RWPE2 (cell line): ENCODE measurements at regions not wholly inside any gene's neighbourhood (a gene's known extent, or its start where the extent isn't known, plus 50 kb on each side); places are given as distances from the start of the nearest gene placed in this dataset.

ENCODE experiments used
- ATAC-seq: fragments of 200-7000 bp; cut with Tn5 transposase; 3 replicates; pipeline ENCODE4 v1.9.1; 2021; ENCODE audit warnings: low read depth
- DNase-seq: peaks from one replicate; pipeline ENCODE4 v3.0.0-alpha.2; 2020; ENCODE audit warnings: low spot score
- H3K27ac ChIP-seq: fragments of 450-650 bp; 2 replicates; pipeline ENCODE4 v1.5.1; 2017; ENCODE audit warnings: mild to moderate bottlenecking; ENCODE audit not compliant: poor library complexity, severe bottlenecking
- H3K27me3 ChIP-seq: fragments of 250-450 bp; sonication (Bioruptor Pico); 2 replicates; pipeline ENCODE4 v1.5.1; 2021; ENCODE audit warnings: mild to moderate bottlenecking, moderate library complexity; ENCODE audit not compliant: insufficient read depth, poor library complexity, severe bottlenecking
- H3K36me3 ChIP-seq: fragments of 250-450 bp; sonication (Bioruptor Pico); 2 replicates; pipeline ENCODE4 v1.5.1; 2020; ENCODE audit warnings: low read depth, mild to moderate bottlenecking, moderate library complexity
- H3K4me1 ChIP-seq: fragments of 250-450 bp; sonication (Bioruptor Pico); 2 replicates; pipeline ENCODE4 v1.5.1; 2021; ENCODE audit warnings: mild to moderate bottlenecking, moderate library complexity; ENCODE audit not compliant: insufficient read depth, poor library complexity, severe bottlenecking
- H3K4me3 ChIP-seq: fragments of 250-450 bp; sonication (Bioruptor Pico); 2 replicates; pipeline ENCODE4 v1.5.1; 2021; ENCODE audit warnings: mild to moderate bottlenecking, moderate library complexity; ENCODE audit not compliant: severe bottlenecking
- H3K9me3 ChIP-seq: fragments of 250-450 bp; sonication (Bioruptor Pico); 2 replicates; pipeline ENCODE4 v1.5.1; 2021; ENCODE audit warnings: mild to moderate bottlenecking, moderate library complexity; ENCODE audit not compliant: severe bottlenecking
- TF ChIP-seq, protein P1 (sequence below): fragments of 450-650 bp; IDR thresholded peaks from one replicate; pipeline ENCODE4 v1.5.1; 2017; ENCODE audit warnings: mild to moderate bottlenecking, moderate library complexity; ENCODE audit not compliant: poor library complexity, severe bottlenecking

DNA sequence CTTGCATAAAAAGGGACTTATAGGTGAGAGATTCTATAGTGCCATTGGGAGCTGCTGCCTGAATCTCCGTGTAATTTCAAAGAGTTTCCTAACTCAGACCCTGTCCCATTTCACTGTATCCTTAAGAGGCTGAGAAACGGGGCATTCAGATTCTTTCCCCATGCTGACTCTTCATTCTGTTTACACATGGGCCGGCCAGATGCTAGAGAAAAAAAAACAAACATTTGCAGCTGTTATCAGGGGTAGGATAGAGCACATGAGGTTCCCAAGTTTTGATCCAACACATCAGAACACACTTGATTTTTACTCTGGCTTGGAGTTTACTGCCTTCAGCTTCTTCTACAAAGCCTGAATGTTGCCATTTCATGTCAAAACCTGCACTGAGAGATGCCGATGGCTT lies 215.9 kb upstream of the TPRG1 start:
- Histone ChIP-seq H3K27ac (no peak overlapping the region), H3K4me1 (peaks cover 6% of the 10 kb centered on the region), H3K9me3 (no peaks in the 10 kb centered on the region), H3K36me3 (no peaks in the 10 kb centered on the region), H3K4me3 (no peak overlapping the region), H3K27me3 (no peaks in the 10 kb centered on the region)
- TF ChIP-seq, protein P1, sequence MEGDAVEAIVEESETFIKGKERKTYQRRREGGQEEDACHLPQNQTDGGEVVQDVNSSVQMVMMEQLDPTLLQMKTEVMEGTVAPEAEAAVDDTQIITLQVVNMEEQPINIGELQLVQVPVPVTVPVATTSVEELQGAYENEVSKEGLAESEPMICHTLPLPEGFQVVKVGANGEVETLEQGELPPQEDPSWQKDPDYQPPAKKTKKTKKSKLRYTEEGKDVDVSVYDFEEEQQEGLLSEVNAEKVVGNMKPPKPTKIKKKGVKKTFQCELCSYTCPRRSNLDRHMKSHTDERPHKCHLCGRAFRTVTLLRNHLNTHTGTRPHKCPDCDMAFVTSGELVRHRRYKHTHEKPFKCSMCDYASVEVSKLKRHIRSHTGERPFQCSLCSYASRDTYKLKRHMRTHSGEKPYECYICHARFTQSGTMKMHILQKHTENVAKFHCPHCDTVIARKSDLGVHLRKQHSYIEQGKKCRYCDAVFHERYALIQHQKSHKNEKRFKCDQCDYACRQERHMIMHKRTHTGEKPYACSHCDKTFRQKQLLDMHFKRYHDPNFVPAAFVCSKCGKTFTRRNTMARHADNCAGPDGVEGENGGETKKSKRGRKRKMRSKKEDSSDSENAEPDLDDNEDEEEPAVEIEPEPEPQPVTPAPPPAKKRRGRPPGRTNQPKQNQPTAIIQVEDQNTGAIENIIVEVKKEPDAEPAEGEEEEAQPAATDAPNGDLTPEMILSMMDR, result no peak
- no peak for ATAC-seq
- DNase-seq, result no peak

- H3K4me1 ChIP-seq, result no peaks in the 10 kb centered on the region
- no peaks in the 10 kb centered on the region for H3K27me3 ChIP-seq
- no peak overlapping the region for H3K4me3 ChIP-seq
- no peak overlapping the region for H3K27ac ChIP-seq
- H3K9me3 ChIP-seq, result no peaks in the 10 kb centered on the region
- H3K36me3 ChIP-seq, result no peaks in the 10 kb centered on the region
- TF ChIP-seq, protein P1, result peak; percentile 90
- DNase-seq (no peak), ATAC-seq (no peak)
Measured at GRCh38 chr3:188956839-188957489, 214.8 kb upstream of the TPRG1 start.

GRCh38 chr3:188959013-188959412 lies 212.8 kb upstream of the TPRG1 start:
- Histone ChIP-seq H3K27ac (no peak overlapping the region), H3K4me3 (no peak overlapping the region), H3K4me1 (no peaks in the 10 kb centered on the region), H3K9me3 (no peaks in the 10 kb centered on the region), H3K27me3 (no peaks in the 10 kb centered on the region), H3K36me3 (no peaks in the 10 kb centered on the region)
- no peak for ATAC-seq
- DNase-seq, result no peak
- TF ChIP-seq, protein P1, result no peak

DNA sequence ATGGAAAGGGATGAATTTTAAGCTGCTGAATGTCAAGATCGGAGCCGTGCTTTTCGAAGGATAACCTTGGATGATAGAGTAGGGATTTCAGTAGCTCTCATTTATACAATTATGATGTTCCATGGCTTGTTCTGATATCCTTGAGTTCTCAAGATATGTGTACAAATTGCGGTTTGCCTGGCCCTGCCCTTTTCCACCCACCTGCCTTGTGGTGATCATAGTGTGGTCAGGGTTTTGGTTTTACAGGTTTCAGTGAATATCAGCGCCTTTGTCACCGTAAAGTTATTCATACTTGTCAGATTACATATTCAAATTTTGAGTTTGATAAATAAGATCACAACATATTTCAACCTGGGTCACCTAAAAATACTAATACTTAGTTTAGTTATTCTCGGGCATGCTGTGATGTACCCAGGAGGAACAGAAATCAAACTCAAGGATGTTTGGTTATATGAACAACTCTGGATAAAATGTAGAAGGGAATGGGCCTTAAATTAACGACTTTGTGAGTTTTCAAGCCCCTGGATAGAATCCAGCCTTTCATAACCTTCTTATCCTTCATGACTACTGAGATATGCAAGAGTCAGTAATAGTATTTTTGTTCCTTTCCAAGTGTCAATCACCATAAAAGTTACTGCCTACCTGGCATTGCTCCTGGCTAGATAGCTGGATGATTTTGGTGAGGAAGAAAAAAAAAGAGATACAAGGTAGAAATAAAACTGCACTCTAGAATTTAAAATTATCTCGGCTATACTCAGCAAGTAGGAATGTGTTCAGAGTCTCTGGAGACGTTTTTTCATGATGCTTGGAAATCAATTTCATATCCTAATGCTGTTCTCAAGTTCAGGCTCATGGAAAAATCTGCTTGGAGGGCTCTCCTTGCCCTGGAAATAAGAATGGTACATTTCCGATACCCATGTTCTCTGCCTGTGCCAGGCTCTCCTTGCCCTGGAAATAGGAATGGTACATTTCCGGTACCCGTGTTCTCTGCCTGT lies 209.2 kb upstream of the TPRG1 start:
- Histone ChIP-seq H3K4me3 (no peak overlapping the region), H3K36me3 (no peaks in the 10 kb centered on the region)

More for the DNA sequence above, 209.2 kb upstream of the TPRG1 start:
- DNase-seq (no peak), ATAC-seq (no peak)
- TF ChIP-seq, protein P1, result no peak
- H3K9me3 ChIP-seq, result no peaks in the 10 kb centered on the region
- H3K27me3 ChIP-seq, result no peaks in the 10 kb centered on the region
- no peaks in the 10 kb centered on the region for H3K4me1 ChIP-seq
- no peak overlapping the region for H3K27ac ChIP-seq
